ENCODE measurements at regions not wholly inside any gene's neighbourhood (a gene's known extent, or its start where the extent isn't known, plus 50 kb on each side); places are given as distances from the start of the nearest gene placed in this dataset.

- TF ChIP-seq DZIP1 (CRISPR knock-in tag; IDR thresholded peaks at IDR 0.05), result no peak
These were observed 948.8 kb upstream of the TENM3 start (continued) for GRCh38 chr4:181294421-181294820.

DNA sequence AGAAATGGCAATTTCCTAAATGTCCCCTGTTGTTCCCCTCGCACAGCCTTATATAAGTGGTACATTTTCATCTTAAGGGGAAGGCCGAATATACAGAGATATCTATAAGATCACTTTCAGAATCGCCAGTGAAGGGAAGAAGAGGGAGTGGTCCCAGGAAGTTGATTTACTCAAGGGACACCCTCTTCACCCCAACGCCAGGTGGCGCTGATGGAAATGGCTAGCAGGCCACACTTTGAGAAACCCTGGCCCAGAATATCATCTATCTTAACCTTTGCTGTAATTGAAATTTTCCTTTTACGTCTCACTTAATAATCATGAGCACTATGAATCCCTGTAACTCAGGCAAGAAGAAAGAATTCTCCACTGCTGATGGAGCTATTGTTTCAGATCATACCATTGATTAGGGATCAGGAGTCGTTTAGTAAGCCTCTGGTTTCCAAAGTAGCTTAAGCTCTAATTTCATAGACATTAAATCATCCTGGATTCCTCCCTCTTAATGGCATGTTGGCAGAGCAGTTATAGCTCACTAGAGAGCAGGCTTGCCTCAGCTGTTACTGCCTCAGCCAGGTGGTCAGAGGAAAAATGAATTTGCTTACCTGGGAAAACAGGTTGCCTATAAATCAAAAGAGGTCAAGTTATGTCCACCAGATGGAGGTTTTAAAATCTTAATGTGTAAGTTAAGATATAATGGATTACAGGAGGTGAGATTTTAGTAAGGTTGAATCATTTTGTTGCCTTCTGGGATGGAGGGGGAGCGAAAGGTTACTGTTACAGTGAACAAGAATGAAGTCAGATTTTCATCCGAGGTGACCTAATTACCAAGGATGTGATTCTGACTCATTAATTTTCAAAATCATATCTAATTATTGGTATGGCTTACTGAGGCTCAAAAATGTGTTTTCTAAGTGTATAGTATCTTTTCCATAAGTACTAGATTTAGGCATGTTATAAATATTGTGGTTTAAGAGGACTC, 941.2 kb upstream of the TENM3 start:
- TF ChIP-seq STAG1 (CRISPR knock-in tag; IDR thresholded peaks at IDR 0.05), result peak; percentile 47
- TF ChIP-seq SMC3 (IDR thresholded peaks at IDR 0.05; ENCODE audit: low read length), result peak; percentile 71
- no peak for TF ChIP-seq ZNF430 (CRISPR knock-in tag; IDR thresholded peaks at IDR 0.05)
- TF ChIP-seq RAD21 (CRISPR knock-in tag; IDR thresholded peaks at IDR 0.05), result 0 out of 2 replicates have a peak, but pooled peaks have one; percentile 18
- TF ChIP-seq, protein P1, sequence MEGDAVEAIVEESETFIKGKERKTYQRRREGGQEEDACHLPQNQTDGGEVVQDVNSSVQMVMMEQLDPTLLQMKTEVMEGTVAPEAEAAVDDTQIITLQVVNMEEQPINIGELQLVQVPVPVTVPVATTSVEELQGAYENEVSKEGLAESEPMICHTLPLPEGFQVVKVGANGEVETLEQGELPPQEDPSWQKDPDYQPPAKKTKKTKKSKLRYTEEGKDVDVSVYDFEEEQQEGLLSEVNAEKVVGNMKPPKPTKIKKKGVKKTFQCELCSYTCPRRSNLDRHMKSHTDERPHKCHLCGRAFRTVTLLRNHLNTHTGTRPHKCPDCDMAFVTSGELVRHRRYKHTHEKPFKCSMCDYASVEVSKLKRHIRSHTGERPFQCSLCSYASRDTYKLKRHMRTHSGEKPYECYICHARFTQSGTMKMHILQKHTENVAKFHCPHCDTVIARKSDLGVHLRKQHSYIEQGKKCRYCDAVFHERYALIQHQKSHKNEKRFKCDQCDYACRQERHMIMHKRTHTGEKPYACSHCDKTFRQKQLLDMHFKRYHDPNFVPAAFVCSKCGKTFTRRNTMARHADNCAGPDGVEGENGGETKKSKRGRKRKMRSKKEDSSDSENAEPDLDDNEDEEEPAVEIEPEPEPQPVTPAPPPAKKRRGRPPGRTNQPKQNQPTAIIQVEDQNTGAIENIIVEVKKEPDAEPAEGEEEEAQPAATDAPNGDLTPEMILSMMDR (CRISPR knock-in tag; IDR thresholded peaks at IDR 0.05), result peak; percentile 66
- no peak for TF ChIP-seq TCF7 (IDR thresholded peaks at IDR 0.05; ENCODE audit: low read depth)
- Histone ChIP-seq H3K4me3 (replicated peaks in 1 of 3; ENCODE audit: insufficient read depth in 1 of 3, low read depth in 2 of 3, low read length in 3 of 3) (no peak overlapping the region), H4K20me1 (ENCODE audit: insufficient read depth, low read length) (no peaks in the 10 kb centered on the region), H3K36me3 (replicated peaks in 1 of 2; ENCODE audit: control insufficient read depth in 1 of 2, insufficient read depth in 2 of 2, low read length in 2 of 2) (no peaks in the 10 kb centered on the region), H3K4me1 (ENCODE audit: insufficient read depth, low read length) (no peaks in the 10 kb centered on the region), H3K9ac (ENCODE audit: insufficient read depth, low read depth, low read length) (no peak overlapping the region), H3K9me3 (ENCODE audit: low read length) (no peaks in the 10 kb centered on the region), H3K27ac (ENCODE audit: extremely low read length, insufficient read depth, low read length) (no peak overlapping the region), H3K27me3 (ENCODE audit: control insufficient read depth in 1 of 2, insufficient read depth in 2 of 2, low read length in 2 of 2) (no peaks in the 10 kb centered on the region), H3K79me2 (ENCODE audit: insufficient read depth, low read length) (no peaks in the 10 kb centered on the region), H2AFZ (ENCODE audit: low read length) (no peak overlapping the region), H3K4me2 (ENCODE audit: low read depth, low read length) (no peak overlapping the region)
- CTCF ChIA-PET (ENCODE audit: low intra/inter-chr PET ratio, low total read pairs), result interaction anchor here (1.2 to 2.1 kb wide), 2 partner anchors 227 to 1504 kb away, joined by 3 to 32 read pairs; no protein-coding TSS in a partner anchor
- WGBS (ENCODE audit: low lambda C conversion rate), result 5% methylated on average over 9 of the region's 9 CpGs
- ATAC-seq (peak; percentile 89), DNase-seq (ENCODE audit: low spot score) (peak; percentile 32), FAIRE-seq (peak; percentile 12)
- in situ Hi-C loops (cut with HindIII; ENCODE audit: extremely low pct_ligation_motif_present, low pct_unique_long_range_greater_than_20kb) (loop anchor here (10.0 kb wide), 1 partner anchor 223 kb away; no protein-coding TSS in a partner anchor), intact Hi-C loops (cut with micrococcal nuclease; ENCODE audit: unreplicated experiment) (loop anchor here (1.0 kb wide), 1 partner anchor 226 kb away; no protein-coding TSS in a partner anchor)
- POLR2A ChIA-PET, result no interaction called here
- no TSS peak for BruUV-seq (replicated peaks)

All from HepG2 (cell line).